GM12875 (cell line): ENCODE measurements at regions not wholly inside any gene's neighbourhood (a gene's known extent, or its start where the extent isn't known, plus 50 kb on each side); places are given as distances from the start of the nearest gene placed in this dataset.

Source experiments
- H3K4me3 ChIP-seq: one replicate; pipeline ENCODE4 v1.5.1; 2011; ENCODE audit warnings: low read depth, low read length, control low read depth
- CTCF ChIP-seq: IDR thresholded peaks from 2 replicates; pipeline ENCODE4 v1.5.1; 2011; ENCODE audit warnings: low read depth, mild to moderate bottlenecking, control low read depth, inconsistent platforms, low read length, moderate library complexity, borderline replicate concordance; ENCODE audit not compliant: insufficient read depth

GRCh38 chr14:85417396-85417795 lies 112.5 kb upstream of the FLRT2 start:
- no peak for TF ChIP-seq CTCF
- no peak overlapping the region for H3K4me3 ChIP-seq

GRCh38 chr14:85418721-85419120 lies 111.2 kb upstream of the FLRT2 start:
- no peak for TF ChIP-seq CTCF

GRCh38 chr14:85420278-85420677 lies 109.7 kb upstream of the FLRT2 start:
- no peak for TF ChIP-seq CTCF
- no peak overlapping the region for H3K4me3 ChIP-seq

More at GRCh38 chr14:85418721-85419120, 111.2 kb upstream of the FLRT2 start:
- no peak overlapping the region for H3K4me3 ChIP-seq

GRCh38 chr14:85420707-85421106 lies 109.2 kb upstream of the FLRT2 start:
- H3K4me3 ChIP-seq = no peak overlapping the region
- no peak for TF ChIP-seq CTCF

- no peak overlapping the region for H3K4me3 ChIP-seq
- no peak for TF ChIP-seq CTCF
Observed at GRCh38 chr14:85421186-85421877, 108.6 kb upstream of the FLRT2 start.

- TF ChIP-seq CTCF = no peak
- no peak overlapping the region for H3K4me3 ChIP-seq
Observed at GRCh38 chr14:85423889-85424288, 106.1 kb upstream of the FLRT2 start.

- no peak for TF ChIP-seq CTCF
- H3K4me3 ChIP-seq = no peak overlapping the region
Observed at GRCh38 chr14:85425507-85425906, 104.4 kb upstream of the FLRT2 start.
